Hematopoietic multipotent progenitor cell treated with erythropoietin and hydrocortisone succinate and interleukin-3 and kit ligand, for 4 days (in vitro differentiated cells): ENCODE measurements at regions not wholly inside any gene's neighbourhood (a gene's known extent, or its start where the extent isn't known, plus 50 kb on each side); places are given as distances from the start of the nearest gene placed in this dataset.

Source experiments
- DNase-seq: peaks from one replicate; pipeline ENCODE4 v3.0.0-alpha.2; 2015

- DNase-seq: peak; percentile 42
Measured at GRCh38 chr3:69435274-69436265, 49.7 kb upstream of the FRMD4B start.
